HG03135 (cell line): ENCODE measurements at regions not wholly inside any gene's neighbourhood (a gene's known extent, or its start where the extent isn't known, plus 50 kb on each side); places are given as distances from the start of the nearest gene placed in this dataset.

Experiments
- ATAC-seq: cut with Tn5 transposase; IDR thresholded peaks from one replicate; pipeline ENCODE4 v1.9.1; 2021; ENCODE audit warnings: mild to moderate bottlenecking, moderate library complexity; ENCODE audit not compliant: unreplicated experiment

DNA sequence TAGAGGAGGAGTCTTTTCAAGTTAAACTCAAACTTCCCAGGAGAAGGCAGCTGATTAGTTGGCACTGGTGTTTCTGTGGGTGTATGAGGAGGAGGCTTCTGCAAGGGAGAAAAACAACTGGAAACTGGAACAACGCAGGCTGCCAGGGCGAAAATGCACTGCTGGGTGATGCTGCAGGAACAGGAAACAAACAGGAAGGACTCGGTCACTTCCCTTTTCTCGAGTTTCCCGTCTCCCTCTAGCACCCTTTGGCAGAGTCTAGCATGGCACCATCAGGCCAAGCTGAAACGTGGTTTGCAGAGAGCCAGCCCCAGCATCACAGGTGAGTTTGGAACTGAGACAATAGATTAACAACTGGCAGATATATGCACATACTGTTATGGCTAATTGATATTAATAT lies 77.5 kb upstream of the CAST start:
- no peak for ATAC-seq

DNA sequence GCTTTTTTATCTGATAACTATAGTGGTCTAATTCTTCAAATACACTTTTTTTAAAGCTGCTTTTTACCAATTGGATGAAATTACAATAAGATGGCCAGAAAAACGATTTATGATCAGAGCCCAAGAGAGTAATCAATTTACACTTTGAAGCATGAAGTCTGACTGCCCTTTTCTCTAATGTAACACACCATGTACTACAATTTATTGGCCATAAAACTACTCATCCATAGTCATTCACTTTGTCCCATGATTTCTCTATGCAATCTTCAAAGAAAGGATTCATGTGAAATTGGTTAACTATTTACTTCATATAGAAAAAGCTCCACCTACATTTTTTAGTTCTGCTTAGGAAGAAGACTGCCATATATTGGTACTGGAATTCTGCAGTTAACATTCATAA lies 73.6 kb upstream of the CAST start:
- ATAC-seq = no peak

- ATAC-seq = no peak
Measured at GRCh38 chr5:96590796-96591195, 71.4 kb upstream of the CAST start.

DNA sequence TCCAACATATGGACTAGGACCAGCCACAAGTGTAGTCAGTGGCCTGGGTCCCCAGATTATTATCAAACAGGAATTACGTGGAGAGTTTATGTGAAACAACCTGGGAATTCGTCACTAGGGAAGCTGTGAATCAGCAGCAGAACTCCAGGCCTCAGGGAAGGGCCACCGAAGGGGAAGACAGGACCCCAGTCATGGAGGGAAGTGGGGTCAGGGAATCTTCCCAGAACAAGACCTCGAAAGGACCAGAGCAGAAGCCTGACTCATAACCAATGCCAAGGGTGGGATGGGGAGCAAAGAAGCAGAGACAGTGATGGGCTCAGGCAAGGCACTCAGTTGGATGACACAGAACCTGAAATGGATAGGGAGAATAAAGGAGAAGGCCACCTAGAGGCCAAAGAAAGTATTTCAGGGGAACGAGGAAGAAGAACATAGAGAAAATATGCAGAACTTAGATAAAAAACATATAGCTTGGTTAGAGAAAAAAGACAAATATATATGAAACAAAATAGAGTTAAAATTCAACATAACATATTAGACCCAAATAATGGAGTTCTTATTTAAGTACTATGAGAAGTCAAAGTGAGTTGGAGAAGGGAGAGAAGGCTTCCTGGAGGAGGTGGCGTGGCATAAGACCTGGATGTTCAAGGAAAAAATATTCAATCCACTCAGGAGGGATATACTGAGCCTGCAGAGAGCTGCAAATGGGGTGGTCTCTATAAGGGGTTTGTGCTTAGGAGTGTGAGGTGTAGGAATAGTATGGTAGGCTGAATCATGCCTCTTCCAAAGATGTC lies 66.7 kb upstream of the CAST start:
- no peak for ATAC-seq

- ATAC-seq = no peak
Measured at GRCh38 chr5:96597438-96598020, 64.6 kb upstream of the CAST start.

DNA sequence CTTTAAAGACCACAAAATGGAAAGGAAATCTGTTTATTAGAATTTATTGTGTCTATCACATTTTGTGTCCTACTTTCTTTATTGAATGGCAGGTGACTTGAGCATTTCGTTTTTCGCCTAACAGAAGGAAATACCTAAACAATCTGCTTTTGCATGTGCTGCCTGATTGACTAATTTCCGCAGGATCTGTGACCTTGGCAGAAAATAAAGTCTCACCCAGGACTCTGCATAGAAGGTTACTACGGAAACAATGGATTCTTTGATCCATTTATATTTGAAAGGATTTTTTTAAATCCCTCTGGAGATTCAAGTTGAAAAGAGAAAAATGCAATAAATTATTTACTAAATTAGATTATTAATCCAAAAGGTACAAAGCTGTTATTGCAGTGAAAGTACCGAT lies 61.0 kb upstream of the CAST start:
- ATAC-seq = no peak

- no peak for ATAC-seq
Measured at GRCh38 chr5:96601715-96602244, 60.4 kb upstream of the CAST start.

DNA sequence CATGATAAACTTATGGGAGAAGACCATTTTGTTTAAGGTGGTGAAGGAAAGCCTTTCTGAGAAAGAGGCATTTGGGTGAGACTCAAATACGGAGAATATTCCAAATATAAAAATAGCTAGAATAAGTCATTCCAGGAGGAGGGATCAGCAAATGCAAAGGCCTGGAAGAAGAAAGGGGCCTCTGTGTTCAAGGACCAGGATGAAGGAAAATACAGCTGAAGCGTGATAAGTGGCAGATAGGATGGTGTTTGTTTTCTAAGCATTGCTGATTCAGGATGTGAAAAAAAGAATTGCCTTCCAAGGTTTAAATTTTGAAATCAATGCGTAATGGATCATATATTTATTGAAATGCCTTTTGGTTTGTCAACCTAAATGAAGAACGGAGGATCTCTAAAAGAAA lies 59.4 kb upstream of the CAST start:
- no peak for ATAC-seq

- no peak for ATAC-seq
Measured at GRCh38 chr5:96605144-96605837, 56.9 kb upstream of the CAST start.

- ATAC-seq = no peak
Measured at GRCh38 chr5:96609369-96609768, 52.8 kb upstream of the CAST start.

DNA sequence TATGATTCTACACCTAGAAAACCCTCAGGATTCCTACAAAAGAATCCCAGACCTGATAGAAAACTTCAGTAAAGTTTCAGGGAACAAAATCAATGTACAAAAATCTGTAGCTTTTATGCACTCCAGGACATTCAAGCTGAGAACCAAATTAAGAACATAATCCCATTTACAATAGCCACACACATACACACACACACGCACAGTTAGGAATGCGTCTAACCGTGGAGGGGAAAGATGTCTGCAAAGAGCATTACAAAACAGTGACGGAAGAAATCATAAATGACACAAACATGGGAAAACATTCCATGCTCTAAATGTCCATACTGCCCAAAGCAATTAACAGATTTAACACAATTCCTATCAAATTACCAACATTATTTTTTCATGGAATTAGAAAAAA lies 51.4 kb upstream of the CAST start:
- no peak for ATAC-seq

GRCh38 chr5:96611946-96612345 lies 50.2 kb upstream of the CAST start:
- ATAC-seq = no peak
